ENCODE measurements at regions not wholly inside any gene's neighbourhood (a gene's known extent, or its start where the extent isn't known, plus 50 kb on each side); places are given as distances from the start of the nearest gene placed in this dataset.
"Not testable (repeated sequence)": the region's sequence is repeated elsewhere in the genome, so short reads cannot be mapped to it uniquely, and the experiment has no call there.

DNA sequence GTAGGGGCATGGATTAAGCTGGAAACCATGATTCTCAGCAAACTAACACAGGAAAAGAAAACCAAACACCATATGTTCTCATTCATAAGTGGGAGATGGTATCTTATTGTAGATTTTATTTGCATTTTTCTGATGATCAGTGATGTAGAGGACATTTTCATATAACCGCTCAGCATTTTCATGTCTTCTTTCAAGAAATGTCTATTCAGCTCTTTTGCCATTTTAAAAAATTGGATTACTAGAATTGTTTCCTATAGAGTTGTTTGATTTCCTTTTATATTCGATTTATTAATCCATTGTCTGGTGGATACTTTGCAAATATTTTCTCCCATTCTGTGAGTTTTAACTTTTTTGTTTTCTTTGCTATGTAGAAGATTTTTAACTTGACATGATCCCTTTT is 682.2 kb upstream of the BCHE start:
- DNase-seq (ENCODE audit: low read depth): no peak
- no peak overlapping the region for H3K4me3 ChIP-seq (ENCODE audit: low read length)
- TF ChIP-seq, protein P1, sequence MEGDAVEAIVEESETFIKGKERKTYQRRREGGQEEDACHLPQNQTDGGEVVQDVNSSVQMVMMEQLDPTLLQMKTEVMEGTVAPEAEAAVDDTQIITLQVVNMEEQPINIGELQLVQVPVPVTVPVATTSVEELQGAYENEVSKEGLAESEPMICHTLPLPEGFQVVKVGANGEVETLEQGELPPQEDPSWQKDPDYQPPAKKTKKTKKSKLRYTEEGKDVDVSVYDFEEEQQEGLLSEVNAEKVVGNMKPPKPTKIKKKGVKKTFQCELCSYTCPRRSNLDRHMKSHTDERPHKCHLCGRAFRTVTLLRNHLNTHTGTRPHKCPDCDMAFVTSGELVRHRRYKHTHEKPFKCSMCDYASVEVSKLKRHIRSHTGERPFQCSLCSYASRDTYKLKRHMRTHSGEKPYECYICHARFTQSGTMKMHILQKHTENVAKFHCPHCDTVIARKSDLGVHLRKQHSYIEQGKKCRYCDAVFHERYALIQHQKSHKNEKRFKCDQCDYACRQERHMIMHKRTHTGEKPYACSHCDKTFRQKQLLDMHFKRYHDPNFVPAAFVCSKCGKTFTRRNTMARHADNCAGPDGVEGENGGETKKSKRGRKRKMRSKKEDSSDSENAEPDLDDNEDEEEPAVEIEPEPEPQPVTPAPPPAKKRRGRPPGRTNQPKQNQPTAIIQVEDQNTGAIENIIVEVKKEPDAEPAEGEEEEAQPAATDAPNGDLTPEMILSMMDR (conservative IDR thresholded peaks at IDR 0.05; ENCODE audit: low read depth, low read length): no peak

DNA sequence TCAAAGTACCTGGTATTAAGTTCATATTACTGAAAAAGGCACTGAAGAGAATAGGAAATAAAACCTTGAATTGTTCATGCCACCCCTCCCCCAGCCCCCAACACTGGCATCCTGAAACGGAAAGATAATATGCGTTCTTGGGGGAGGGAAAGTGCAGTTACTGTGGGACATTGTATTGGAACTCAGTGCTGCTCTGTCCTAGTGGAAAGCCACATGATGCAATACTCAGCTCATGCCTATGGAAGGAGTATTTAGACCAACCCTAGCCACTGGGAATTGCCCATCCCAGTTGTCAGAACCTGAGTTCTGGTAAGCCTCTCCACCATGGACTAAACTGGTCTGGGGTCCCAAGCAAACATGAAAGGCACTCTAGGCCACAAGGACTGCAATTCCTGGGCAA is 680.8 kb upstream of the BCHE start:
- no peak for DNase-seq (ENCODE audit: low read depth)
- TF ChIP-seq, protein P1 (conservative IDR thresholded peaks at IDR 0.05; ENCODE audit: low read depth, low read length): no peak
- H3K4me3 ChIP-seq (ENCODE audit: low read length): no peak overlapping the region

DNA sequence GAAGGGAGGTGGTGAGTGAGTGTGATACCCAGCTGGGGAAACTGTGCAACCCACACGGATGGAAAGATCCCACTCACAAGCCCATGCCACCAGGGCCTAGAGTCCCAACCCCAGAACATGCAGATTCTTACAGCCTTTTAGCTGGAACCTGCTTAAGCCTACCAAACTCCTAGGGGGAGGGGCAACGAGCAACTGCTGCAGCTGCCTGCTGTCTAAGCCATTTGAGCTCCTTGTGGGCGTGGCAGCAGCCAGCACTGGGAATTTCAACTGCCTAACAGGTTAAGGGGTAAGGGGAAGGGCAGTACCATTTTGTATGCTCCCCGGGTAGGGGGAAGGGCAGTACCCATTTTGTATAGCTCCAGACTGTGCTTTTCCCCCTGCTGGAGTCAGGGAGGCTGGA is 673.2 kb upstream of the BCHE start:
- TF ChIP-seq, protein P1 (conservative IDR thresholded peaks at IDR 0.05; ENCODE audit: low read depth, low read length): no peak
- no peak for DNase-seq (ENCODE audit: low read depth)
- no peak overlapping the region for H3K4me3 ChIP-seq (ENCODE audit: low read length)

DNA sequence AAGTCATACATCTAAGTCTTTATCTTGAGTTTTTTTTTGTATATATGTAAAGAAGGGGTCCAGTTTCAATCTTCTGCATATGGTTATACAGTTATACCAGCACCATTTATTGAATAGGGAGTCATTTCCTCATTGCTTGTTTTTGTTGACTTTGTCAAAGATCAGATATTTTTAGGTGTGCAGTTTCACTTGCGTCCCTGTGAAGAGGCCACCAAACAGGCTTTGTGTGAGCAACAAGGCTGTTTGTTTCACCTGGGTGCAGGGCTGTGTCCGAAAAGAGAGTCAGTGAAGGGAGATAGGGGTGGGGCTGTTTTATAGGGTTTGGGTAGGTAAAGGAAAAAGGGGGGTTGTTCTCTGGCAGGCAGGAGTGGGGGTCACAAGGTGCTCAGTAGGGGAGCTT is 663.2 kb upstream of the BCHE start:
- DNase-seq (ENCODE audit: low read depth); H3K4me3 ChIP-seq (ENCODE audit: low read length): not testable (repeated sequence)

DNA sequence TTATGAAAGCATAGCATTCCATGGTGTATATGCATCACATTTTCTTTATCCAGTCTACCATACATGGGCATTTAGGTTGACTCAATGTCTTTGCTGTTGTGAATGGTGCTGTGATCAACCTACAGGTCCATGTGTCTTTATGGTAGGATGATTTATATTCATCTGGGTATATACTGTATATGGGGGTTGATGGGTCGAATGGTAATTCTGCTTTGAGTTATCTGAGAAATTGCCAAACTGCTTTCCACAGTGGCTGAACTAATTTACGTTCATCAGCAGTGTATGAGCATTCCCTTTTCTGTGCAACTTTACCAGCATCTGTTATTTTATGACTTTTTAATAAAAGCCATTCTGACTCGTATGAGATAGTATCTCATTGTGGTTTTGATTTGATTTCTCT is 662.4 kb upstream of the BCHE start:
- DNase-seq (ENCODE audit: low read depth): no peak
- H3K4me3 ChIP-seq (ENCODE audit: low read length): no peak overlapping the region
- TF ChIP-seq, protein P1 (conservative IDR thresholded peaks at IDR 0.05; ENCODE audit: low read depth, low read length): no peak

DNA sequence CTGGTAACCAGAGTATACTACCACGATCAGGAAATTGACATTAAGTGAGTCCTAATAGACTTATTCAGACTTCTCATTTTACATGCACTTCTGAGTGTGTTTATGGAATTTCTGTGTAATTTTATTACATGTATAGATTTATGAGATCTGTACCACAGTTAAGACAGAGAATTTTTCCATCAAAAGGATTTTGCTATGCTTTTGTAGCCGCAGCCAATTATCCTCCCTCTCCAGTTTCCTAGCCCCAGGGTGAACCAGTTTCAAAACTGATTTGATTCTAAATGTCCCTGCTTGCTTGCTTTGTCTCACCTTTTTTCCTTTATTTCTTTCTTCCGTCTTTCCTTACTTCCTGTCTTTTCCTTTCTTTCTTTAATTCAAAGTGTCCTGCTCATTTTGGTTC is 661.2 kb upstream of the BCHE start:
- no peak overlapping the region for H3K4me3 ChIP-seq (ENCODE audit: low read length)
- TF ChIP-seq, protein P1 (conservative IDR thresholded peaks at IDR 0.05; ENCODE audit: low read depth, low read length): no peak
- no peak for DNase-seq (ENCODE audit: low read depth)

DNA sequence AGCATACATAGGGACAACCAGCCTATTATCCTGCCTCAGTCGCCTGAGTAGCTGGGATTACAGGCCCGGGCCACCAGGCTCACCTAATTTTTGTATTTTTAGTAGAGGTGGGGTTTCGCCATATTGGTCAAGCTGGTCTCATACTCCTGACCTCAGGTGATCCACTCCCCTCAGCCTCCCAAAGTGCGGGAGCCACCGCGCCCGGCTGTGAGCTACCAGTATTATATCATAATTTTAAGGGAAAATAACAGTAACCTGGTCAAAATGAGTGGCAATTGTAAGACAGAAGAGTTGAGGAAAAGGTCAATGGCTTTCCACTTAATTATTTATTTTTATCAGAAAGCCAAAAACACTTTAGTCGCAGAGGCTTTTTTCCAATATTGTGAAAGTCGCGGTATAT is 652.6 kb upstream of the BCHE start:
- no peak overlapping the region for H3K4me3 ChIP-seq (ENCODE audit: low read length)
- TF ChIP-seq, protein P1 (conservative IDR thresholded peaks at IDR 0.05; ENCODE audit: low read depth, low read length): no peak
- DNase-seq (ENCODE audit: low read depth): no peak
